ENCODE measurements at regions not wholly inside any gene's neighbourhood (a gene's known extent, or its start where the extent isn't known, plus 50 kb on each side); places are given as distances from the start of the nearest gene placed in this dataset.
"Not testable (repeated sequence)": the region's sequence is repeated elsewhere in the genome, so short reads cannot be mapped to it uniquely, and the experiment has no call there.

- ATAC-seq, result no peak
These were observed 391.0 kb downstream of the RAP2B start for GRCh38 chr3:153552887-153553604.

GRCh38 chr3:153553605-153553945 lies 391.5 kb downstream of the RAP2B start:
- ATAC-seq (no peak), DNase-seq (no peak)

More at GRCh38 chr3:153552887-153553604, 391.0 kb downstream of the RAP2B start:
- DNase-seq, result no peak

DNA sequence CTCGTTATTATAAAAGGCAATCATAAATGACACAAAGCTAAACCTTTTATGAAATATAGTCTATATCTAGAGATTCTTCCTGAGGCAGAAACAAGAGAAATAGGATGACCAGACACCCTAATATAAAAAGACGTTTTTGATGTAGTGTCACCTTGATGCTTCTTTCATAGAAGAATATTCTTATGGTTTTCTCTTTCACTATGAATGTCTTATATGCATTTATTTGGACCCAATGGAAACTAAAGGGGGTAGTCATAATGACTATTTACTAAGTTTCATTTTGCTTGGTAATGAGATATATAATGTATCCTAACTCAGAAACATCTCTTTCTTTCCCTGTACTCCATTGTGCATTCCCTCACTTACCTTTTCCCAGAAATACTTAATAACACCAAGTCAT lies 393.9 kb downstream of the RAP2B start:
- no peak for DNase-seq
- no peak for ATAC-seq

DNA sequence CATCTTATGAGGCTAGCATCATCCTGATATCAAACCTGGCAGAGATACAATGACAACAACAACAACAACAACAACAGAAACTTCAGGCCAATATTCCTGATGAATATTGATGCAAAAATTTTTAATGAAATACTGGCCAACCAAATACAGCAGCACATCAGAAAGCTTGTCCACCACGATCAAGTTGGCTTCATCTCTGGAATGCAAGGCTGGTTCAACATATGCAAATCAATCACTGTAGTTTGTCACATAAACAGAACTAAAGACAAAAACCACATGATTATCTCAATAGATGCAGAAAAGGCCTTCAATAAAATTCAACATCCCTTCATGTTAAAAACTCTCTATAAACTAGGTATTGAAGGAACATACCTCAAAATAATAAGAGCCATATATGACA lies 397.3 kb downstream of the RAP2B start:
- not testable (repeated sequence) for ATAC-seq, DNase-seq

GRCh38 chr3:153567011-153567410 lies 405.0 kb downstream of the RAP2B start:
- no peak for ATAC-seq
- no peak for DNase-seq

GRCh38 chr3:153567556-153567955 lies 405.5 kb downstream of the RAP2B start:
- ATAC-seq (no peak), DNase-seq (no peak)

DNA sequence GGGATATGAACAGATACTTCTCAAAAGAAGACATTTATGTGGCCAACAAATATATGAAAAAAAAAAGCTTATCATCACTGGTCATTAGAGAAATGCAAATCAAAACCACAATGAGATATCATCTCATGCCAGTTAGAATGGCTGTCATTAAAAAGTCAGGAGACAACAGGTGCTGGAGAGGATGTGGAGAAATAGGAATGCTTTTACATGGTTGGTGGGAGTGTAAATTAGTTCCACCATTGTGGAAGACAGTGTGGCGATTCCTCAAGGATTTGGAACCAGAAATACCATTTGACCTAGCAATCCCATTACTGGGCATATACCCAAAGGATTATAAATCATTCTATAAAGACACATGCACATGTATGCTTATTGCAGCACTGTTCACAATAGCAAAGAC lies 408.5 kb downstream of the RAP2B start:
- ATAC-seq, DNase-seq: not testable (repeated sequence)

DNA sequence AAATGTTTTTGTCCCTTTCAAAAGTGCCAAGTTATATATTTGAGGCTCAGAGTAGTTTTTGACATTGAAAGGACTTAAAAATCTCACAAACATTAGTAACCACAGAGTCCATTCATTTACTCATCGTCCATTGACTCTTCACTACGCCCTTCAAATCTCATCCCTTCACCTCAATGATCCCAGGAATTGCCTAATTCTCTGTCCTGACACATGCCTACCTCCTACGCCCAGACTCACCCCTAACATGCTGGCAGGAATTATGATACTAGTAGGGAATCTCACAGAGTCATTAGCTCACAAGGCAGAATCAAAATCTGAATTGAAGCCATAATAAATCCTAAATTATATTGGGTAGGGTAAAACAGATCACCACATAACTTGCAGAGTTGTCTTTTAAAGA lies 410.1 kb downstream of the RAP2B start:
- ATAC-seq (no peak), DNase-seq (no peak)

DNA sequence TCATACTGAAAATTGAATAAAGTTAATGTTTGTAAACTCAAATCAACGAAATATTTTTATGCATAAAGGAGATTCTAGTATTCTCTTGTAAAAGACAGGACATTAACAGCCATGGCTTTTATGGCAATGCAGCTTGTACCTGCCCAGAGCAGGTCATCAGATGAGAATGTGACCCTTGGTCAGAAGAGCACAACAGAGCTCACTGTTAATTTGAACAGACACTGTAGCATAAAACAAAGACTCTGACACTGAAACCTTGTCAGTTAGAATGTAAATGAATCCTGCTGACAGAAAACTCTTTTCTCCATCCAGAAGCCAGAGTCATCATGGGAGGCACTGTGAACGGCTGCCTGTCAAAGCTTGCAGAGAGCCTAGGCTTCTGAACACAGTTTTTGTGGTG lies 410.6 kb downstream of the RAP2B start:
- DNase-seq (no peak), ATAC-seq (no peak)

GRCh38 chr3:153573481-153573880 lies 411.5 kb downstream of the RAP2B start:
- no peak for DNase-seq
- no peak for ATAC-seq

DNA sequence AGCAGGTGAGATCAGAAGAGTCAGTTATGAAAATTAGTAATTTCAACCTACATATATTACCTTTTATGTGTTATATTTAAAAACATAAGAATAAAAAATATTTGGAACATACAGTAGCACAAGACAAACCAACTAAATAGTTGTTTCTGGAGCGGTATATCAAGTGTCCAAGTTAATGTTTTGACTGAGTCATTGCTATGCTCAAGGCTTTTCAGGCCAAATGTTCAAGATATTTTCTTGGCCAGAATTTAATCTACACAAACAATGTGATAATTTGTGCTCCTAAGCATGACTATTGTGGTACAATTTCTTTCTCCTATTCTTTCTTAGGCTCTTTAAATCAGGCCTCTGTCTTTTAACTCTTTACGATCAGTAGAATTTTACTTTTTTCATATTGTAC lies 412.4 kb downstream of the RAP2B start:
- DNase-seq, result no peak
- no peak for ATAC-seq

- DNase-seq, result no peak
- ATAC-seq, result peak; percentile 32
These were observed 415.2 kb downstream of the RAP2B start for GRCh38 chr3:153577059-153577736.

- ATAC-seq (no peak), DNase-seq (no peak)
These were observed 416.0 kb downstream of the RAP2B start for GRCh38 chr3:153578046-153578445.

DNA sequence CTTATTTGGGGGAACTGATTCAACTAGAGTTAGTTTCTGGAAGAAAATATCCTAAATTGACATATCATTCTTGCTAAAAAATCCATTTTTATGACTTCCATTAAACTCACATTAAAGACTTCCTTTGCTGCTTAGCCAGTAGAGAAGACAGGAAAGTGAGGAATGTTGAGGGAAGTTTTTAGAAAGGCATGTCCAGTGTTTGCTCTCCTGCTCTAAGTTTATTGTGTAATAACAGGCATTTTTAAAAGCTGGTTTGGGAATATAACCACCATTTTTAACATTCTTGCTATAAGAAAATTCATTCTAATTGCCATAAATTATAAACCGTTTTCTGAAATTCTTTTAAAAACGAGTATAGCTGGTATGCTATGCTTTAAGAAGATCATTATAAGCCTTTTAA lies 428.0 kb downstream of the RAP2B start:
- no peak for ATAC-seq
- DNase-seq, result no peak

- DNase-seq (no peak), ATAC-seq (no peak)
These were observed 429.7 kb downstream of the RAP2B start for GRCh38 chr3:153591561-153592245.

DNA sequence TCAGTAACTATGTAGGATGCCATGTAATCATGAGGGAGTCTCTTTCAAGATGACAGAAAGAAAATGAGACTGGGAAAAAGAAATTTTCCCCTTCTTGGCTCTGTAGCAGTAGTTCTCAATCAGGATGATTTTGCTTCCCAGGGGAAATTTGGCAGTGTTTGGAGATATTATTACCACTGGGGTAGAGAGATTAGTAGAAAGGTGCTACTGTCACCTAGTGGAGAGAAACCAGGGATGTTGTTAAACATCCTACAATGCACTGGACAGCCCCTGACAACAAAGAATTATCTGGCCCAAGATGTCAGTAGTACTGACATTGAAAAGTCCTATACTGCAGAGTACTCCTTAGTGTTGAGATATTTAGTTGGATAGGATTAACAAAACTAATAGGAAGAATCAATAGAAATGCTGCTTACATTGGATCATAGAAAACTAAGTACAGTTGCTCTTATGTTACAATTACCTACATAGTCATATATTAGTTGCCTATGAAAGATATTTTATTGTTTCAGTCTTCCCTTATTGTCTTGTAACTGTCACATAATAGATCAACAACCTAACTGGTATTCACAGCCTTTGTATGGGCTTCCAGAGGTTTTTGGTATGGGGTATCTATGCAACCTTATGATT lies 433.3 kb downstream of the RAP2B start:
- ATAC-seq (no peak), DNase-seq (no peak)

DNA sequence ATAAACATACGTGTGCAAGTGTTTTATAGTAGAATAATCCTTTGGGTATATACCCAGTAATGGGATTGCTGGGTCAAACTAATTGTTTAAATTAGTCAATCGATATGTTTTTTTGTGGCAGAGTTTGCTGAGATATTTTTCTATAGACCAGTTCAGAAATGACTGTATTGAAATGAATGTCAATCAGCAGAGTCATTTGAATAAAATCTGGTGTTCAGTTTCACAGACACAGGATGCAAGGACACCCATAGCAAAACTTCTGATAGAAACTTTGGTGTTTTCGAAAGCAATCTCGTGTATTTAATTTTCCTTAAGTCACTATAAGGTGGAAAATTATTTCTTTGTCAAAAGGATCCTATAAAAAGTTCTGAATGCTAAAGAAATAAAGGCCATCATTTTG lies 434.4 kb downstream of the RAP2B start:
- peak; percentile 19 for ATAC-seq

GRCh38 chr3:153599685-153600084 lies 437.7 kb downstream of the RAP2B start:
- DNase-seq (no peak), ATAC-seq (no peak)

More for the DNA sequence above, 434.4 kb downstream of the RAP2B start:
- DNase-seq, result no peak

DNA sequence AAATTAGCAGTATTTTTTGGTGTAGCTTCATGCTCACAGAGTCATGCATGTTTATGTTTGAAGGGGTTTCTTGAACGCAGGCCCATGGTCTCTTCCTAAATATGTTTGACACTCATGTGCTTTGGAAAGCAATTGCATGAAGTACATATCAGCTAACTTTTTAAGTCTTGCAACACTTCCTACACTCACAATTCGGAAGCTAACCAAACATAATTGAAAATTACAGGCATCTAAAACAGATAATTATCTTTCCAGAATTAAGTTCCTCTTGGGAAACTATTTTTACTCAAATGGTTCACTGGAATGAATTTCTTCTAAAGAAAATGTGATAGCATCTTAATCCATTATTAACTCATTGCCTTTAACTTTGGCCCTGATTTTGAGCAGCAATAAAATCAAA lies 438.9 kb downstream of the RAP2B start:
- ATAC-seq, result no peak
- DNase-seq, result no peak

- no peak for DNase-seq
- ATAC-seq, result no peak
These were observed 439.4 kb downstream of the RAP2B start for GRCh38 chr3:153601374-153601853.

DNA sequence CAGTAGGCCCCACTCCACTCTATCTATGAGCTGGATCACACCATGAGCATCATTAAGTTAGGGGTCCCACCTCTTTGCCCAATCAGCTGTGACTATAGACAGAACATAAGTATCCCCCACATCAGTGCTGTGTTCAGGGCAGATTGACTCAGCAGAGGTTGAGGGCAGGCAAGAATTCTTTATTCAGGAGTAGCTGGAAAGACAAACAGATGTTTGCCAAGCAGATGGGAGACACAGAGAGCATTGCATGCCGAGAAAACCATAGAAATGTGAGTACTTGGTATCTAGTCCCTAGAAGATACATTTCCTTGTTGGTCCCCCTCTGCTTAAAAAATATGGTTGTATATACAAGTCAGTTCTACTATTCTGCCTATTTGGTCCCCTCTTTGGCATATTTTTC lies 440.8 kb downstream of the RAP2B start:
- ATAC-seq (no peak), DNase-seq (no peak)

GRCh38 chr3:153614140-153614539 lies 452.1 kb downstream of the RAP2B start:
- ATAC-seq, result no peak
- no peak for DNase-seq

DNA sequence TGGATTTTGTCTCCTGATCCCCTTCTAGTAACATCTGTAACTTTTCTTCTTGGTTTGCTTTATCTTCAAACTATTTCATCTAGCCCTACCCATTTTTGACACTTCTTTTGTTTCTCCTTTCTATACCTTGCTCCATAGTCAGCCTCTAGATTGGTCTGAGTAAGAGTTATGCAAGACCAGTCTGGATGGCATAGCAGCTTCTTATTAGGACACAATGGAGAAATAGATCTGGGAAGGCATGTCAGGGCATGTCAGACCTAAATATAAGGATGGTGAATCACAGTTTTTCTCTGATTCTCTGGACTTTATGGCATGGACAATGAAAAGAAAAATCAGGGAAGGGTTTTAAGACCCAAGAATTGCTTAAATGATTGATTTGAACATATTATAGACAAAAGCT lies 452.5 kb downstream of the RAP2B start:
- no peak for ATAC-seq
- DNase-seq, result no peak

Measured in stimulated activated naive CD8-positive, alpha-beta T cell treated with anti-CD3 and anti-CD28 coated beads, Interleukin-15, Interleukin-2, amounts not matched to agents 100 U/mL and 50 U/mL, for 24 hours (primary cell).